GM12878 (cell line): ENCODE measurements at regions not wholly inside any gene's neighbourhood (a gene's known extent, or its start where the extent isn't known, plus 50 kb on each side); places are given as distances from the start of the nearest gene placed in this dataset.

Source experiments
- ASH2L ChIP-seq: fragments of 300-600, 200-600 bp; sonication (generic); IDR thresholded peaks from 2 replicates; pipeline ENCODE4 v1.6.1; 2017; ENCODE audit warnings: low read depth, mild to moderate bottlenecking, borderline replicate concordance
- CBFB ChIP-seq: IDR thresholded peaks from 2 replicates; pipeline ENCODE4 v1.6.1; 2016; ENCODE audit warnings: antibody characterized with exemption, low read depth
- CBX5 ChIP-seq: sonication (generic); IDR thresholded peaks from 2 replicates; pipeline ENCODE4 v1.6.1; 2016; ENCODE audit warnings: low read depth, moderate library complexity, mild to moderate bottlenecking, inconsistent platforms
- CTCF ChIP-seq, 3 experiments: IDR thresholded peaks in 2 of 3; conservative IDR thresholded peaks in 1 of 3; 2 replicates each; pipeline ENCODE4 v1.5.1; 2011; ENCODE audit warnings: low read depth in 3 of 3, low read length in 3 of 3, mild to moderate bottlenecking in 3 of 3, control low read depth in 2 of 3, moderate library complexity in 2 of 3, inconsistent platforms in 1 of 3, mixed read lengths in 1 of 3; ENCODE audit not compliant: control insufficient read depth in 2 of 3, insufficient read depth in 1 of 3; ENCODE audit errors: extremely low read depth in 1 of 3
- CUX1 ChIP-seq: IDR thresholded peaks from 2 replicates; pipeline ENCODE4 v1.6.1; 2012; ENCODE audit warnings: improper control_type of control experiment, low read depth, low read length; ENCODE audit not compliant: insufficient replicate concordance
- E4F1 ChIP-seq: fragments of 450-650 bp; IDR thresholded peaks from 2 replicates; pipeline ENCODE4 v1.6.1; 2018; ENCODE audit warnings: borderline replicate concordance, mild to moderate bottlenecking; ENCODE audit not compliant: partially characterized antibody
- EP300 ChIP-seq, 2 experiments: fragments of 150-350 bp in 1 of 2; IDR thresholded peaks; 2 replicates each; pipeline ENCODE4 v1.6.1; 2011 to 2012; ENCODE audit warnings: low read depth in 2 of 2, low read length in 2 of 2, borderline replicate concordance in 1 of 2, improper control_type of control experiment in 1 of 2, inconsistent platforms in 1 of 2; ENCODE audit not compliant: control insufficient read depth in 1 of 2
- GATAD2B ChIP-seq: fragments of 450-650 bp; conservative IDR thresholded peaks from 2 replicates; pipeline ENCODE4 v1.6.1; 2017; ENCODE audit warnings: low read depth, mild to moderate bottlenecking, moderate library complexity
- IKZF2 ChIP-seq, 2 experiments: fragments of 450-650 bp; IDR thresholded peaks; 2 replicates each; pipeline ENCODE4 v1.6.1; 2017; ENCODE audit warnings: mild to moderate bottlenecking in 2 of 2, moderate library complexity in 2 of 2
- NR2C1 ChIP-seq: fragments of 450-650 bp; IDR thresholded peaks from 2 replicates; pipeline ENCODE4 v1.6.1; 2017; ENCODE audit warnings: antibody characterized with exemption, mild to moderate bottlenecking, moderate library complexity
- NR2F1 ChIP-seq: fragments of 450-650 bp; conservative IDR thresholded peaks from 2 replicates; pipeline ENCODE4 v1.6.1; 2017; ENCODE audit warnings: mild to moderate bottlenecking
- POLR2AphosphoS2 ChIP-seq: IDR thresholded peaks from 2 replicates; pipeline ENCODE4 v1.6.1; 2011; ENCODE audit warnings: low read depth, mild to moderate bottlenecking, low read length, improper control_type of control experiment, moderate library complexity
- RELA ChIP-seq: fragments of 450-650 bp; IDR thresholded peaks from 2 replicates; pipeline ENCODE4 v1.8.0; 2014; ENCODE audit warnings: borderline replicate concordance; ENCODE audit not compliant: partially characterized antibody
- RUNX3 ChIP-seq: IDR thresholded peaks from 2 replicates; pipeline ENCODE4 v1.6.1; 2012; ENCODE audit warnings: low read length, inconsistent platforms
- ZBTB11 ChIP-seq: fragments of 450-650 bp; formaldehyde crosslinking; IDR thresholded peaks from 2 replicates; pipeline ENCODE4 v1.5.0; 2022; ENCODE audit warnings: mild to moderate bottlenecking, missing genetic modification characterization

- TF ChIP-seq E4F1 (no peak), CUX1 (no peak), RELA (peak; percentile 66), CBX5 (no peak), GATAD2B (0 out of 2 replicates have a peak, but pooled peaks have one; percentile 32), EP300 (IDR thresholded peaks at IDR 0.05; ENCODE audit: borderline replicate concordance in 1 of 2, control insufficient read depth in 1 of 2, low read depth in 2 of 2, low read length in 2 of 2) (peak in 1 of 2 experiments; percentile 71; a peak in 2 of 4 replicates), POLR2AphosphoS2 (no peak), NR2C1 (no peak), IKZF2 (IDR thresholded peaks at IDR 0.05) (peak; percentile 74 to 75; a peak in 3 of 4 replicates), ASH2L (no peak), ZBTB11 (CRISPR knock-in tag) (no peak), CBFB (no peak), NR2F1 (peak; percentile 82), RUNX3 (peak; percentile 47; the same call in 1 of the 2 replicates), CTCF (IDR thresholded peaks at IDR 0.05 in 2 of 3, conservative IDR thresholded peaks at IDR 0.05 in 1 of 3; ENCODE audit: control insufficient read depth in 2 of 3, extremely low read depth in 1 of 3, insufficient read depth in 1 of 3, low read depth in 3 of 3, low read length in 3 of 3) (no peak)
Measured at GRCh38 chr9:115413304-115413703, 295.3 kb upstream of the TNC start (continued).
